ENCODE measurements at regions not wholly inside any gene's neighbourhood (a gene's known extent, or its start where the extent isn't known, plus 50 kb on each side); places are given as distances from the start of the nearest gene placed in this dataset.

DNA sequence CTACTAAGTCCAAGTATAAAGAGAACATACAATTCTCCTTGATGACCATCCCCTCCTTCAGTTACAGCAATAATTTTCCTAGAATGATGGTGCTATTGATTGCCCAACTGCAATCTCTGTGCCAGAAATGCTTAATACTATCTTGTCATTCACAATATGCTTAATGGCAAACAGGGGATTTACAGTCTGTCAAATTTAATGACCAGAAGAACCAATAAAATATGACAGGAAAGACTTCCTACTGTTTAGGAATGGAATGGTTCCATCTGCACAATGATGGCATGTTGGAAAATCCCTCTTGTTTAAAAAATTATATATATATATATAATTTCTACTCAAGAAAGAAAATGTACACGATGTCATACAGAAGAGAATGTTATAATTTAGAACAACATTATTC is 623.2 kb downstream of the CCER1 start:
- H3K27me3 Mint-ChIP-seq (ENCODE audit: low read depth), result no peaks in the 10 kb centered on the region
- no peak overlapping the region for H3K27ac Mint-ChIP-seq (ENCODE audit: unreplicated experiment)
- no peak overlapping the region for H3K4me3 Mint-ChIP-seq
- peaks cover 3% of the 10 kb centered on the region for H3K4me1 Mint-ChIP-seq
- no peaks in the 10 kb centered on the region for H3K36me3 Mint-ChIP-seq (ENCODE audit: low read depth)
- no peaks in the 10 kb centered on the region for H3K9me3 Mint-ChIP-seq
- DNase-seq (ENCODE audit: low read depth, low spot score), result no peak
- TF ChIP-seq, protein P1, sequence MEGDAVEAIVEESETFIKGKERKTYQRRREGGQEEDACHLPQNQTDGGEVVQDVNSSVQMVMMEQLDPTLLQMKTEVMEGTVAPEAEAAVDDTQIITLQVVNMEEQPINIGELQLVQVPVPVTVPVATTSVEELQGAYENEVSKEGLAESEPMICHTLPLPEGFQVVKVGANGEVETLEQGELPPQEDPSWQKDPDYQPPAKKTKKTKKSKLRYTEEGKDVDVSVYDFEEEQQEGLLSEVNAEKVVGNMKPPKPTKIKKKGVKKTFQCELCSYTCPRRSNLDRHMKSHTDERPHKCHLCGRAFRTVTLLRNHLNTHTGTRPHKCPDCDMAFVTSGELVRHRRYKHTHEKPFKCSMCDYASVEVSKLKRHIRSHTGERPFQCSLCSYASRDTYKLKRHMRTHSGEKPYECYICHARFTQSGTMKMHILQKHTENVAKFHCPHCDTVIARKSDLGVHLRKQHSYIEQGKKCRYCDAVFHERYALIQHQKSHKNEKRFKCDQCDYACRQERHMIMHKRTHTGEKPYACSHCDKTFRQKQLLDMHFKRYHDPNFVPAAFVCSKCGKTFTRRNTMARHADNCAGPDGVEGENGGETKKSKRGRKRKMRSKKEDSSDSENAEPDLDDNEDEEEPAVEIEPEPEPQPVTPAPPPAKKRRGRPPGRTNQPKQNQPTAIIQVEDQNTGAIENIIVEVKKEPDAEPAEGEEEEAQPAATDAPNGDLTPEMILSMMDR (conservative IDR thresholded peaks at IDR 0.05), result no peak

DNA sequence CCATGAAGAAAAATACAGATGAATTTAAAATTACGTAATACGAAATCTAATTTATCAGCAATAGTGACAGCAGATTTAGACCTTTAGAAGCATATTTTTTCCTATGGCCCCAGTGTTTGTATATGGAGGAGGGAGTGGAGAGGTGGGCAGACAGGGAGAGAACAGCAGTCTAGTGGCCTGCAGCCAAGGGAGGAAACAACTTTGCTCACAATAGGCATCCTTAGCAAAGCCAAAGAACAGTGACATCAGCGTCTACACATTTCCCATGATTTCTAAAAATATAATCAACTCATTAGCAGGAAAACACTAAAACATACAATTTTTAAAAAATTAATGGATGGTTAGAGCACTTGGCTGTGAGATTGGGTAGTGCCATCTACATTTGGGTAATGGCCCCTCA is 622.6 kb upstream of the ATP2B1 start:
- Mint-ChIP-seq H3K9me3 (no peaks in the 10 kb centered on the region), H3K4me3 (no peak overlapping the region), H3K27me3 (ENCODE audit: low read depth) (no peaks in the 10 kb centered on the region), H3K4me1 (peaks cover 3% of the 10 kb centered on the region), H3K27ac (ENCODE audit: unreplicated experiment) (no peak overlapping the region), H3K36me3 (ENCODE audit: low read depth) (no peaks in the 10 kb centered on the region)
- TF ChIP-seq, protein P1 (conservative IDR thresholded peaks at IDR 0.05), result no peak
- no peak for DNase-seq (ENCODE audit: low read depth, low spot score)

- Mint-ChIP-seq H3K36me3 (ENCODE audit: low read depth) (no peaks in the 10 kb centered on the region), H3K4me3 (no peak overlapping the region), H3K27ac (ENCODE audit: unreplicated experiment) (no peak overlapping the region), H3K4me1 (no peaks in the 10 kb centered on the region), H3K9me3 (no peaks in the 10 kb centered on the region), H3K27me3 (ENCODE audit: low read depth) (no peaks in the 10 kb centered on the region)
- TF ChIP-seq, protein P1 (conservative IDR thresholded peaks at IDR 0.05), result no peak
- DNase-seq (ENCODE audit: low read depth, low spot score), result no peak
These were observed 619.4 kb upstream of the ATP2B1 start for GRCh38 chr12:90327793-90328743.

GRCh38 chr12:90323217-90323616 is 614.6 kb upstream of the ATP2B1 start:
- no peaks in the 10 kb centered on the region for H3K4me1 Mint-ChIP-seq
- peaks cover 6% of the 10 kb centered on the region for H3K9me3 Mint-ChIP-seq
- H3K27ac Mint-ChIP-seq (ENCODE audit: unreplicated experiment), result no peak overlapping the region
- no peaks in the 10 kb centered on the region for H3K27me3 Mint-ChIP-seq (ENCODE audit: low read depth)
- TF ChIP-seq, protein P1 (conservative IDR thresholded peaks at IDR 0.05), result no peak
- no peaks in the 10 kb centered on the region for H3K36me3 Mint-ChIP-seq (ENCODE audit: low read depth)
- no peak for DNase-seq (ENCODE audit: low read depth, low spot score)
- no peak overlapping the region for H3K4me3 Mint-ChIP-seq

DNA sequence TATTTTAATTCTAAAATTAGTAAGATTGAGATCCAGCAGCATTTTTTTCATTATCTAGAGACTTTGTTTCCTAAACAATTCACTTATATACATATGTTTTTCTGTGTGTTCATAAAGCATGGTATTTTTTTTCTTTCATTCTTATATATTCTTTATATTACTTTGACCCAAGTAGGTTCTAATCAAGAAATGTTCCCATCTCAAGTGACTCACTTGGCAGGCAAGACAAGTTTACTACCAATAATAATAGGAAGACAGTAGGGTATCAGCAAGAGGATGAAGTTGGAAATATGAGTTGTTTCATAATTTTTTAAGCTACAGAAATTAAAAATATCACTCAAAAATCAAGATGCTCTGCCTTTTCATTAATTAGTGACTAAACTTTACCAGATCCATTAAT is 613.4 kb upstream of the ATP2B1 start:
- Mint-ChIP-seq H3K4me3 (no peak overlapping the region), H3K4me1 (no peaks in the 10 kb centered on the region), H3K27ac (ENCODE audit: unreplicated experiment) (no peak overlapping the region), H3K9me3 (peaks cover 6% of the 10 kb centered on the region), H3K27me3 (ENCODE audit: low read depth) (no peaks in the 10 kb centered on the region), H3K36me3 (ENCODE audit: low read depth) (no peaks in the 10 kb centered on the region)
- no peak for DNase-seq (ENCODE audit: low read depth, low spot score)
- TF ChIP-seq, protein P1 (conservative IDR thresholded peaks at IDR 0.05), result no peak
